Nephron (organoid): ENCODE measurements at regions not wholly inside any gene's neighbourhood (a gene's known extent, or its start where the extent isn't known, plus 50 kb on each side); places are given as distances from the start of the nearest gene placed in this dataset.

Experiments used
- H3K27ac Mint-ChIP-seq, 3 experiments: 2 replicates each; pipeline ENCODE4 v1.8.0; 2020; ENCODE audit warnings: mixed read lengths in 3 of 3, mild to moderate bottlenecking in 2 of 3, moderate library complexity in 1 of 3
- H3K27me3 Mint-ChIP-seq: 2 replicates; pipeline ENCODE4 v1.8.0; 2021; ENCODE audit warnings: low read depth, mild to moderate bottlenecking, moderate library complexity, mixed read lengths
- H3K36me3 Mint-ChIP-seq: 2 replicates; pipeline ENCODE4 v1.8.0; 2020; ENCODE audit warnings: low read depth, mixed read lengths
- H3K4me1 Mint-ChIP-seq: 2 replicates; pipeline ENCODE4 v1.8.0; 2020; ENCODE audit warnings: mixed read lengths
- H3K4me3 Mint-ChIP-seq, 3 experiments: 2 replicates each; pipeline ENCODE4 v1.8.0; 2020; ENCODE audit warnings: mild to moderate bottlenecking in 3 of 3, mixed read lengths in 3 of 3, moderate library complexity in 2 of 3
- H3K9me3 Mint-ChIP-seq: 2 replicates; pipeline ENCODE4 v1.8.0; 2020; ENCODE audit warnings: mixed read lengths
- CTCF ChIP-seq, 3 experiments: fragments of 200-600 bp; sonication (generic); IDR thresholded peaks; one replicate each; pipeline ENCODE4 v1.5.0; 2021; ENCODE audit warnings: antibody characterized with exemption in 3 of 3; ENCODE audit not compliant: unreplicated experiment in 3 of 3

GRCh38 chr3:17964108-17964507 is 221.7 kb upstream of the TBC1D5 start:
- no peak for TF ChIP-seq CTCF (IDR thresholded peaks at IDR 0.05; ENCODE audit: unreplicated experiment in 3 of 3)
- no peak overlapping the region for H3K27ac Mint-ChIP-seq
- no peaks in the 10 kb centered on the region for H3K9me3 Mint-ChIP-seq
- H3K27me3 Mint-ChIP-seq: no peaks in the 10 kb centered on the region
- H3K4me1 Mint-ChIP-seq: no peaks in the 10 kb centered on the region
- H3K4me3 Mint-ChIP-seq: no peak overlapping the region
- H3K36me3 Mint-ChIP-seq: no peaks in the 10 kb centered on the region

DNA sequence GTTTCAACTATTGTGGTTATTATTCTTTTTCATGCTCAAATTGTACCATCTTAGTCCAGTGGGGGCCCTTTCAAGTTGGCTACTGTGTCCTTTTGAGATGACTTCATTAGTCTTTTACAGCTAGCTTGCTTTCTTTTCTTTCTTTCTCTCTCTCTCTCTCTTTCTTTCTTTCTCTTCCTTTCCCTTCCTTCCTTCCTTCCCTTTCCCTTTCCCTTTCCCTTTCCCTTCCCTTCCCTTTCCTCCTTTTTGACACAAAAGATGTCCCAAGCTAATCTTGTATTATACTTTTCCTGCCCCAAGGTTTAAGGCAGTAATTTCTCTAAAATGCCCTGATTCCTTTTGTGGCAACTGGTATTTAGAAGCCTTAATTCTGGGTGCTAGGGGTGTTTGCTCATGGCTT is 213.0 kb upstream of the TBC1D5 start:
- TF ChIP-seq CTCF (IDR thresholded peaks at IDR 0.05; ENCODE audit: unreplicated experiment in 3 of 3): no peak
- Mint-ChIP-seq H3K4me1 (no peaks in the 10 kb centered on the region), H3K4me3 (no peak overlapping the region), H3K9me3 (peaks cover 2% of the 10 kb centered on the region), H3K36me3 (no peaks in the 10 kb centered on the region), H3K27ac (no peak overlapping the region), H3K27me3 (no peaks in the 10 kb centered on the region)

- no peaks in the 10 kb centered on the region for H3K27me3 Mint-ChIP-seq
- no peaks in the 10 kb centered on the region for H3K36me3 Mint-ChIP-seq
- no peaks in the 10 kb centered on the region for H3K4me1 Mint-ChIP-seq
- H3K9me3 Mint-ChIP-seq: peaks cover 2% of the 10 kb centered on the region
- no peak overlapping the region for H3K27ac Mint-ChIP-seq
- TF ChIP-seq CTCF (IDR thresholded peaks at IDR 0.05; ENCODE audit: unreplicated experiment in 3 of 3): no peak
- no peak overlapping the region for H3K4me3 Mint-ChIP-seq
Measured at GRCh38 chr3:17954801-17955200, 212.4 kb upstream of the TBC1D5 start.

DNA sequence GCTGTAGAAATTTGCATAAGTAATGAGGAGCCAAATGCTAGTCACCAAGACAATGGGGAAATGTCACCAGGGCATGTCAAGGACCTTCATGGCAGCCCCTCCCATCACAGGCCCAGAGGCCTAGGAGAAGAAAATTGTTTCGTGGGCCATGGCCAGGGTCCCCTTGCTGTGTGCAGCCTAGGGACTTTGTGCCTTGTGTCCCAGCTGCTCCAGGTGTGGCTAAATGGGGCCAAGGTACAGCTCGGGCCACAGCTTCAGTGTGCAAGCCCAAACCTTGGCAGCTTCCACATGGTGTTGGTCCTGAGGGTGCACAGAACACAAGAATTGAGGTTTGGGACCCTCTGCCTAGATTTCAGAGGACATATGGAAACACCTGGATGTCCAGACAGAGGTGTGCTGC is 208.8 kb upstream of the TBC1D5 start:
- Mint-ChIP-seq H3K36me3 (no peaks in the 10 kb centered on the region), H3K4me1 (peaks cover 4% of the 10 kb centered on the region), H3K27ac (no peak overlapping the region), H3K9me3 (peaks cover 2% of the 10 kb centered on the region), H3K4me3 (no peak overlapping the region), H3K27me3 (no peaks in the 10 kb centered on the region)
- no peak for TF ChIP-seq CTCF (IDR thresholded peaks at IDR 0.05; ENCODE audit: unreplicated experiment in 3 of 3)

DNA sequence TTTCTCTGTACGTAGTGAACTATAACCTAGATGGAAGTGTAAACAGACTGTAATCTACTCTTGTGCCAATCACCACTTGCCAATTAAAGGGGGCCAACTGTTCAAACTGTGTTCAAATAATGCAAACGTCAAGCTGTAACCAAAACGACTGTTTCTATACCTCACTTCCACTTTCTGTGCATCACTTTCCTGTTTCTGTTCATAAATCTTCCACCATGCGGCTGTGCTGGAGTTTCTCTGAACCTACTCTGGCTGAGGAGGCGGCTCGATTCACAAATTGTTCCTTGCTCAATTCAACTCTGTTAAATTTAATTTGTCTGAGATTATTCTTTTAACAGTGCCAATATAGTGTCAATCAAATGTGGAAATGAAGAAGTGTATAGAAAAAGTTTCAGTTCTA is 206.7 kb upstream of the TBC1D5 start:
- Mint-ChIP-seq H3K27ac (no peak overlapping the region), H3K9me3 (peaks cover 2% of the 10 kb centered on the region), H3K4me3 (no peak overlapping the region), H3K36me3 (no peaks in the 10 kb centered on the region), H3K27me3 (no peaks in the 10 kb centered on the region), H3K4me1 (peaks cover 22% of the 10 kb centered on the region)
- TF ChIP-seq CTCF (IDR thresholded peaks at IDR 0.05; ENCODE audit: unreplicated experiment in 3 of 3): no peak

GRCh38 chr3:17947833-17948232 is 205.4 kb upstream of the TBC1D5 start:
- Mint-ChIP-seq H3K27me3 (no peaks in the 10 kb centered on the region), H3K36me3 (no peaks in the 10 kb centered on the region), H3K4me1 (peaks cover 25% of the 10 kb centered on the region), H3K4me3 (no peak overlapping the region), H3K27ac (no peak overlapping the region), H3K9me3 (no peaks in the 10 kb centered on the region)
- TF ChIP-seq CTCF (IDR thresholded peaks at IDR 0.05; ENCODE audit: unreplicated experiment in 3 of 3): no peak
